Stimulated activated CD4-positive, alpha-beta T cell treated with anti-CD3 and anti-CD28 coated beads, TNF-alpha, amount 100 ng/mL, for 24 hours (primary cell): ENCODE measurements at regions not wholly inside any gene's neighbourhood (a gene's known extent, or its start where the extent isn't known, plus 50 kb on each side); places are given as distances from the start of the nearest gene placed in this dataset.
A peak's percentile ranks its signal among the peaks of the same experiment; 100 is the strongest.

Source experiments
- DNase-seq, 3 experiments: peaks; one replicate each; pipeline ENCODE4 v3.0.0-alpha.2; 2020; ENCODE audit warnings: low read depth in 3 of 3

DNA sequence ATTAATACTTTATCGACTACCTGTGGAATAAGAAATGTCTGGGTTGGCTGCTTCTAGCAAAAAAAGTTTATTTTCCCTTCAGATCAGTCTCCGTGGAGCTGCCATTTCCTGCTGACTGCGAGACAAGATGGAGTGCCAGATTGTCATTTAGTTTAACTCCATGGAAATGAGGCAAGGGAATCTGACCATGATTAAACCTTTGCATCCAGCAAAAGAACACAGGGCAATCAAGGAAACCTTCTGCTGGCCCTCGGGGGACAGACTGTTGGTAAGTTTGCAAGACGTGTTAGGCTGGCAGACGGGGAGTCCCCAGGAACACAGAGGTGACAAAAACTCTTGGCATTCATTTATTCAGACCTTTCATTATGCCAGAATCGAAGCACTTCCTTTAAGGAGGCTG is 52.2 kb upstream of the SPACA1 start:
- no peak for DNase-seq

- no peak for DNase-seq
Measured at GRCh38 chr6:87993356-87993755, 54.3 kb upstream of the SPACA1 start.

DNA sequence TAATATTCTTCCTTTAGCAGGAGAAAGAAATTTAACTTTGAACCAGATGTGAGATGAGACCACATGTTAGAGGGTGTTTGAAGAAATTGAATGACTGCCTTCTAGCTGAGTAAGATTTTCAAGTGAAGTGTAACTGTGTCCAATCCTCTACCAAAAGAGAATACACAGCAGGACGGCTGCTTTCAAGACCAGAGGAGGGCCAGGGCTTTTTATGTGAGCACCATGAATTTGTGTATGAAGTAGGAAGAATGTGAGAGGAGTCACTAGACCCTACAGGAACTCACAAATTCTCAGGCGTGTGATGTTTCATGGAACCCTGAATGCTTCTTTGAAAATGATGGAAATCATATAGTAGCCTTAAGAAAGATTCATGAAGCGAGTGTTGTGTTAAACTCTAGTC is 56.8 kb upstream of the SPACA1 start:
- DNase-seq = no peak

DNA sequence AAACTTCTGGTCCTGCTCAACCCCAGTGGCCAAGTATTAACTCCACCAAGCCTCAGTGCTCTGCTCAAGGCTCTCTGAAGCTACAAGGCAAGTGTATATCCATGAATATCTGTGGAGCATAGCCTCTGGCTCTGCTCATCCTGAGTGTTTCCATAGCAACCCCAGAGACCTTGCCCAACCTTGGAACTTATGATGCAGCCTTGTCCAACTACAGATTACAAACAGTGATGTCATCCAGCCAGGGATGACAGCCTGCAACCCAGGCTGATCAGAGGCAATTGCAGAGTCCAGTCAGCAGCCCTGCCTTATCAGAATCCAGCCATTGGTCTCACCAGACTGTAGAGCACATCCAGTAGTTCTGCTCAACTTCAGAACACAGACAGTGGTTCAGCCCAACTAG is 65.5 kb upstream of the SPACA1 start:
- DNase-seq = no peak

- no peak for DNase-seq
Measured at GRCh38 chr6:87979737-87980136, 67.9 kb upstream of the SPACA1 start.

- DNase-seq = no peak
Measured at GRCh38 chr6:87976616-87977015, 71.0 kb upstream of the SPACA1 start.

DNA sequence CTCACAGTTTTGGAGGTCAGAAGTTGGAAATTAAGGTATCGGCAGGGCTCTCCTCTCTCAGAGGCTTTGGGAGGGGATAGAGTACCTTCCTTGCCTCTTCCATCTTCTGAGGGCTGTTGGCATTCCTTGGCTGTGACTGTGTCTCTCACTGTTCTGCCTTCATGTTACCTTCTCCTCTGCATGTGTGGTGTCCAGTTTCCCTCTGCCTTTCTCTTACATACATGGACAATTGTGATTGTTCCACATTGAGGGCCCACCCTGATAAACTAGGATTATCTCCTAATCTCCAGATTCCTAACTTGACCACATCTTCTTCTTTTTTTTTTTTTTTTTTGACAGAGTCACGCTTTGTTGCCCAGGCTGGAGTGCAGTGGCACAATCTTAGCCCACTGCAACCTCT is 72.1 kb upstream of the SPACA1 start:
- no peak for DNase-seq

DNA sequence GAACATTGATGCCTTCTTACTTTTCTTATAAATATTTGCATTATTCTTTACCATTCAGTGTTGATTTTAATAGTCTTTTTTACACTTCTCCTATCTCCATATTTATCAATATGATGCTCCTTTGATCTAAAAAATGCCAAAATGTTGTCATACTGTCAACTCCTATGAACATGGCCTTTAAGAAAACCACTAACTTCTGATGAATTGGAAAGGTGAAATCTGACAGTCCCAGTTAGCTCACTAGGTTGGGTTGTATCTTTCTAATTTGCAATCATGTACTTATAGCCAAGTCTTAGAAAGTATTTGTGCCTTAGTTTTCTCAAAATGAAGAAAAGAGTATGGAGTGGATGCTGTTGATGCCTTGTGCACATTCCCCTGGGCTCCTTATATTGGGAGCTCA is 75.4 kb upstream of the SPACA1 start:
- no peak for DNase-seq

DNA sequence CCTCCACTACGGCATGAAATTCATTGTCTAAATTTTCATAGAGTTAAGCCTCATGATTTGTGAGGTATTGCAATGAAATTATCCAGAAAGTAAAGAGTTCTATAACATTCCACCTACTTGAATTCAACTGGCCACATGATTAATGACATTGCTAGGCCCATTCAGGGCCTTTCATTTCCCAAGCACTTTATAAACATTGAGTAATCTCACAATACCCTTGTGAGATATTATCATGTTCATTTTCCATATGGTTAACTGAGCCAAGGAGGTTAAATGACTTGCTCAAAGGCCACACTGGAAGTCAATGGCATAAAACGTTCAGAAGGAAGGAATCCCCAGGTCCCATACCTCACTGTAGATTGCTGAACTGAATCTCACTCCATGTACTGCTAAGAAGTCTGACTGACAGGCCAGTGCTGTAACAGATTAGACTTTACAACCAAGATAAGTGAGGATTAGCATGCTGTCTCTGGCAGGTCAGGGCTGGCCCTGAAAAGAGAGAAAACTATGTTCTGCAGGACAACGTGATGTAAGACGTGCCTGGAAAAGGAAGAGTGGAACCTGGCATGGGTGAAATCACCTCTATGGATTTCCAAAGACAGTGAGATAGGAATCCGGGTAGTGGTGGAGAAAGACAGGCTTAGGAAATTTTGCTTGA is 75.9 kb upstream of the SPACA1 start:
- no peak for DNase-seq

DNA sequence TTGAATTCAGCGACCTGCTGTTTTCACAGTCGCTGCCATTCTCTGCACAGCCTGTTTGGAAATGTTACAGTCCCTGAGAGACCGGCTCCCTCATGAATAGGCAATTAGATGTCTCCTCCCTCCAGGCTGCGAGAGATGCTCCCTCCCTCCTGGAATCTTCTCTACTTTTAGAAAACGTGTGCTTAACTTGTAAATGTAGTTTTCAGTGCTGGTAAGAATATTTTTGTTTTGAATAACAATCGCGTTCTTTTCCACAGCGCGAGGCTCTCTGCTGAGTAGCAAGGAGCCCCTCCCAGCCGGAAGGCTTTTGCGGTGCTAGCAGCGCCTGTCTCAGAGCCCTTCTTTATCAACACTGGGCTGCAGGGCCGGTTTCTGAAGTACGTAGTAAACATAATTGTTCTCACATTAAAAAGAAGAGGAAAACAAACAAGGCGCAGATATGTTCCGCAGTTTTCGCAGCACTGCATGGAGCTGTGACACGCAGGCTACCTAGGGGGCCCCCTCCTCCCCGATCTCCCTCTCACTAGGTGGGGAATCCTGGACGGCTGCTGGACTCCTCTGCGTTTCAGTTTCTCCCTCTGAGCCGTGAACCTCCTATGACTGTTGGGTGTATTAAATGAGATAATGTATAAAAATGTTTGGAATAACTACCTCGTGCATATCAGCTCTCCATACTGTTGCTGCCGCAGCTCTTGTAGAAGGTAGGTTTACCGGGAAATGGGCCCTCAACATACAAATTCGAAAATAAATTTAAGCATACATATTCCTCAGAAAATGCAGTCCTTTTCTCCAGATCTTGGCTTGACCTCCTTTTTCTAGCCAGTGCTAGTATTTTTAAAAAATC is 79.0 kb upstream of the SPACA1 start:
- DNase-seq = peak in 1 of 3 experiments; percentile 1

- DNase-seq = no peak
Measured at GRCh38 chr6:87965806-87966205, 81.8 kb upstream of the SPACA1 start.

GRCh38 chr6:87959083-87959482 is 88.6 kb upstream of the SPACA1 start:
- no peak for DNase-seq

GRCh38 chr6:87951751-87952150 is 95.9 kb upstream of the SPACA1 start:
- DNase-seq = no peak

- DNase-seq = no peak
Measured at GRCh38 chr6:87950614-87951013, 97.0 kb upstream of the SPACA1 start.

GRCh38 chr6:87949194-87949593 is 98.4 kb upstream of the SPACA1 start:
- DNase-seq = no peak

DNA sequence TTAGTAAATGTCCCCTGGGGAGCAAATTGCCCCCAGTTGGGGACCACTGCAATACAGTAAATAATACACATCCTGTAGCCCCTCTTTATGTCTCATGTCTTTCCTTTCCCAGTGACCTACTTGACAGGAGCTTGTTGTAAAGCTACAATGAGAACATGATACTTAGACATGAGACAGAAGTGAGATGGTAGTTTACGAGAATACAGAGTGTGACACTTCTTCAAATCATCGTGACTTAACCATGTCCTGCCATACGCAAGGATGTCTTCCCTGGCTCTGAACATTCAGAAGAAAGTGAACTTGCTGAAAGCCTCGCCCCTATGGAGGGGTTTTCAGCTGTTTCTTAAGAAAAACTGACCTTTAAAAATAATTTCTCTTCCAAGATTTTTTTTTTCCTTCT is 101.0 kb upstream of the SPACA1 start:
- no peak for DNase-seq

DNA sequence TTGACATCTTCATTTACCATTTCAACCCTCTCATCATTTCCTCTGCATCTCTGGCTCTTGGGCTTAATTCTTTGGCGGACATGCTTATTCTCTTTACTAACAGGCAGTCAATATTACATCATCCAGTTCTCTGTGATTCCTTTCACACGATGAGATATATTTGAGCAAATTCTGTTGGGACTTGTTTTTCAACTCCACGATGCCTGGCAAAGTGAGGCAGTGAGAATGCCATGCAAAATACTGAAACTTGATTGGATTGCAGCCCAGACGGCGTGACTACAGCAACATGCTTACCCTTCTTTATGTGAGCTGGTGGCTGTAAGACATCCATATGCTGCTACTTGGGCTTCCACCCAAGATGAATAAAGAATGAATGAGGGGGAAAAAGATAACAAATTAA is 101.7 kb upstream of the SPACA1 start:
- DNase-seq = no peak

DNA sequence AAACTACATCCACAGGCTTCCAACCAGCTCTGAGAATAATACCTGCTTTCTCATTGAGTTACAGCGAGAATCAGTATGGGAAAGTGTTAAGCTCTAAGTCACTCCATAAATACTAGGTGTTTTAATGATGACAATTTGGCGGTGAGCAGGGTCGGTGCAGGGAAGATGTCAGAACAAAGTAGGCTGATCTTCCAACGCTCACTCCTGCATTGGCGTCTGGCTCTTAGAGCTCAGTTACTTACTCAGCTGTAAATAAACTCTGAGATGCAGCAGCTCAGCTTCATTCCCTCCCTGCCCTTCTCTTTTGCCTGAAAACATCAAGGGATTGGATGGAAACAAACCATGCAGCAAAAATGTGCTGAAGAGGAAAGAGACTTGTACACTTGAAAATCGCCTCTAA is 102.5 kb upstream of the SPACA1 start:
- DNase-seq = no peak

- no peak for DNase-seq
Measured at GRCh38 chr6:87944541-87944954, 103.1 kb upstream of the SPACA1 start.

DNA sequence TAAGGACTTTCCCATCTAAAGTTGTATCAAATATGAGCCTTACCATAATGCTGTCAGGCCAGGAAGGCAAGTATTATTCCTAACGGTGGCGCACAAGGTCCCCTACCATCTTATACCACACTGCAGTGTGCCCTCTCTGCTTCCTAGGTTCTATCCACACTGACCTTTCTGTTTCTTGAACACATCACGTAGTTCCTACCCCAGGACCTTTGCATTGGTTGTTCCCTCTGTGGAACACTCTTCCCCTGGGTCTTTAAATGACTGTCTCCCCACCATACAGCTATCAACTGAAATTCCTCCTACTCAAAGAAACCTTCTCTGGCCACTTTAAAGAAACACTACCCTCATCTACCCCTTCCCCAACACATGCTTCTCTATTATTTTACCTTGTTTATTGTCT is 104.5 kb upstream of the SPACA1 start:
- DNase-seq = no peak

GRCh38 chr6:87941556-87942358 is 105.9 kb upstream of the SPACA1 start:
- DNase-seq = no peak

GRCh38 chr6:87939776-87940175 is 107.9 kb upstream of the SPACA1 start:
- DNase-seq = no peak

DNA sequence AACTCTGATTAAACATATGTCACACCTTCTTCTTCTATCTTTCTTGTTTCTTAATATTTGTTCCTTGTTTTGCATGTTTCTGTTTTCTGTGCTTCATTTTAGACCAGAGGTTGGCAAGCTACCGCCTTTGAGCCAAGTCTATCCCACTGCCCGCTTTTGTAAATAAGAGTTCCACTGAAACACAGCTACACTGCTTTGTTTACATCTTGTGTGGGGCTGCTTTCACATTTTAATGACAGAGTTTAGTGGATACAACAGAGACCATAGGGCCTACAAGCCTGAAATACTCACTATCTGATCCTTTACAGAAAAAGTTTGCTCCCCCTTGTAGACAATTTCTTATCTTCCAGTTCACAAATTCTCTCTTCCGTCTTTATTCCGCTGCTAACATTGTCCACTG is 109.4 kb upstream of the SPACA1 start:
- DNase-seq = no peak
